ENCODE measurements at regions not wholly inside any gene's neighbourhood (a gene's known extent, or its start where the extent isn't known, plus 50 kb on each side); places are given as distances from the start of the nearest gene placed in this dataset.

DNA sequence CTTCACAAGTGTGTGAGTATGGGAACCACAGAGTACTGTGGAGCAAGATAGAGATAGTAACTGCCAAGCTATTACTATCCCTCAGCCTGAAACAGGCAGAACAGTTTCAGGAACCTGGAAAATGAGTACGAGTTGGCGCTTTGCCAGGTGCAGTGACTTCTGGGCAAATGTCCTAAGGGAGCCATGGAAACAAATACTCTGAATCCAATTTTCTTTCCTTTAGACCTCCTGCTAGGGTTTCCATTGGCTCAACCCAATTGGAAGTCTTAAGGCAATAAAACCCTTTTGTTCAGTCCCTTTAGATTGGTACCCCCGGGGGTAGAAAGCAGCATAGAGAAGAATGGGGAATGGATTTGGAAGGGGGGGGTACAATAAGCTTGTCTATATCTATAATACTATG is 205.0 kb upstream of the EPHA7 start:
- H3K4me1 ChIP-seq = no peaks in the 10 kb centered on the region
- no peaks in the 10 kb centered on the region for H3K36me3 ChIP-seq
- H3K27ac ChIP-seq = no peak overlapping the region
- intact Hi-C loops (cut with DNase I; ENCODE audit: low total_unique reads) (no loop called here), in situ Hi-C loops (cut with MboI; ENCODE audit: low sequenced_read_pairs in 4 of 4) (no loop called here)
- H3K4me3 ChIP-seq = no peak overlapping the region
- DNase-seq (no peak), ATAC-seq (no peak)
- no peaks in the 10 kb centered on the region for H3K27me3 ChIP-seq
- H3K9me3 ChIP-seq = no peaks in the 10 kb centered on the region
- no peak for TF ChIP-seq POLR2A (IDR thresholded peaks at IDR 0.05)
- TF ChIP-seq, protein P1, sequence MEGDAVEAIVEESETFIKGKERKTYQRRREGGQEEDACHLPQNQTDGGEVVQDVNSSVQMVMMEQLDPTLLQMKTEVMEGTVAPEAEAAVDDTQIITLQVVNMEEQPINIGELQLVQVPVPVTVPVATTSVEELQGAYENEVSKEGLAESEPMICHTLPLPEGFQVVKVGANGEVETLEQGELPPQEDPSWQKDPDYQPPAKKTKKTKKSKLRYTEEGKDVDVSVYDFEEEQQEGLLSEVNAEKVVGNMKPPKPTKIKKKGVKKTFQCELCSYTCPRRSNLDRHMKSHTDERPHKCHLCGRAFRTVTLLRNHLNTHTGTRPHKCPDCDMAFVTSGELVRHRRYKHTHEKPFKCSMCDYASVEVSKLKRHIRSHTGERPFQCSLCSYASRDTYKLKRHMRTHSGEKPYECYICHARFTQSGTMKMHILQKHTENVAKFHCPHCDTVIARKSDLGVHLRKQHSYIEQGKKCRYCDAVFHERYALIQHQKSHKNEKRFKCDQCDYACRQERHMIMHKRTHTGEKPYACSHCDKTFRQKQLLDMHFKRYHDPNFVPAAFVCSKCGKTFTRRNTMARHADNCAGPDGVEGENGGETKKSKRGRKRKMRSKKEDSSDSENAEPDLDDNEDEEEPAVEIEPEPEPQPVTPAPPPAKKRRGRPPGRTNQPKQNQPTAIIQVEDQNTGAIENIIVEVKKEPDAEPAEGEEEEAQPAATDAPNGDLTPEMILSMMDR (IDR thresholded peaks at IDR 0.05 in 4 of 5, conservative IDR thresholded peaks at IDR 0.05 in 1 of 5) = no peak

DNA sequence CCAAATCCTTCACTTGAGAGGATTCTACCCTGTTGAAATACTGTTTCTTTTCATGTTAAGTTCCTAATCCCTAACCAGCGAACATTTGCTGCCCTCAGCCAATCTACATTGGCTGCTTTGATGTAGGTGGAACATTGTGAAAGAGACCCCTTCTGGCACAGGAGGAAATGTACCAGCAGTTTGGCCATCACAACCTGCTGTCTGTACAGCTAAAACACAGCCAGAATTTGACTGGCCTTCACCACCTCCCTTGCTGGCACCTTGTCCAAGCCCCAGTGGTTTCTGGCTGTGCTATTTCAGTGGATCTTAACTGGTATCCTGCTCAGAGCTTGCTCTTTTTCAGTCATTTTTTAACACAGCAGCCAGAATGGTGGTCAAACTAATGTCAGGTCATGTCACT is 202.1 kb upstream of the EPHA7 start:
- no peaks in the 10 kb centered on the region for H3K4me1 ChIP-seq
- intact Hi-C loops (cut with DNase I; ENCODE audit: low total_unique reads) (no loop called here), in situ Hi-C loops (cut with MboI; ENCODE audit: low sequenced_read_pairs in 4 of 4) (no loop called here)
- no peaks in the 10 kb centered on the region for H3K9me3 ChIP-seq
- TF ChIP-seq, protein P1 (IDR thresholded peaks at IDR 0.05 in 4 of 5, conservative IDR thresholded peaks at IDR 0.05 in 1 of 5) = no peak
- no peak for TF ChIP-seq POLR2A (IDR thresholded peaks at IDR 0.05)
- H3K4me3 ChIP-seq = no peak overlapping the region
- no peaks in the 10 kb centered on the region for H3K27me3 ChIP-seq
- H3K27ac ChIP-seq = no peak overlapping the region
- DNase-seq = no peak
- no peak for ATAC-seq
- no peaks in the 10 kb centered on the region for H3K36me3 ChIP-seq

DNA sequence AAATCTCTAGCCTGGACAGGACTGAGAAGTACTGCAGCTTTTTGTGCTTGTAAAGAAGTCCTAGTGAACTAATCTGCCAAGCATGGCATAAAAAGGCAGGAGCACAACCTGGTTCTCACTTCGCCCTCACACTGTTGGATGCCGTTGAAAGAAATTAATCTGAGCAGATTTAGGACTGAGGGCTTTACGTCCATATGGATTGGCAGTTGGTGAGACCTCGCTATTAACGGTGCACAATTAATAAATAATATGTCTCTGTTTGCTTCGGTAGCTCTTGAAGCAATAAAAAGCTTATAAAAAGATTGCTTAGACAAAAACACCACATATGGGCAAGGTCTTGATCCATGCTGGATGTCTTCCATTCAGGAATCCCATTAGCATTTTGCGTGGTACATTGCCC is 185.6 kb upstream of the EPHA7 start:
- in situ Hi-C loops (cut with MboI; ENCODE audit: low sequenced_read_pairs in 4 of 4) (no loop called here), intact Hi-C loops (cut with DNase I; ENCODE audit: low total_unique reads) (no loop called here)
- ATAC-seq (no peak), DNase-seq (no peak)
- Histone ChIP-seq H3K9me3 (no peaks in the 10 kb centered on the region), H3K4me1 (no peaks in the 10 kb centered on the region), H3K36me3 (no peaks in the 10 kb centered on the region), H3K27ac (no peak overlapping the region), H3K4me3 (no peak overlapping the region), H3K27me3 (no peaks in the 10 kb centered on the region)
- TF ChIP-seq POLR2A (IDR thresholded peaks at IDR 0.05) = no peak
- TF ChIP-seq, protein P1 (IDR thresholded peaks at IDR 0.05 in 4 of 5, conservative IDR thresholded peaks at IDR 0.05 in 1 of 5) = no peak

DNA sequence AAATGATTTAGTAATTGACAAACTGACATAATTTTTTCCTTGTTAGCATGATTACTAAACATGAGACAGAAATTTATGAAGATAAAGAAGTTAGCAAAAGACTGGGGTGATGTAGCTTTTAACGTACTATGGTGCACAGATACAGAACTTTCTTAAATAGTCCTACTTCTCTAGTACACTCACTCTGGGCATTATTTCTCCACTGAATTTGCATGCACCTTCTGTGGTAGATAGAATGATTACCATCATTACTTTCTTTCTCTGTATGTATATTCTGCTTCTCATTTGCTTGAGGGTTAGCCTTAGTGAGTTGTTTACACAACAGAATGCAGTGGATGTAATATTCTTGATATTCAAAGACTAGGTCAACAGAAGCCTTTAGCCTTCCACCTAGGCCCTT is 173.1 kb upstream of the EPHA7 start:
- intact Hi-C loops (cut with DNase I; ENCODE audit: low total_unique reads) (no loop called here), in situ Hi-C loops (cut with MboI; ENCODE audit: low sequenced_read_pairs in 4 of 4) (no loop called here)
- Histone ChIP-seq H3K27ac (no peak overlapping the region), H3K4me1 (no peaks in the 10 kb centered on the region), H3K9me3 (no peaks in the 10 kb centered on the region), H3K4me3 (no peak overlapping the region), H3K36me3 (no peaks in the 10 kb centered on the region), H3K27me3 (no peaks in the 10 kb centered on the region)
- ATAC-seq (no peak), DNase-seq (no peak)
- no peak for TF ChIP-seq POLR2A (IDR thresholded peaks at IDR 0.05)
- TF ChIP-seq, protein P1 (IDR thresholded peaks at IDR 0.05 in 4 of 5, conservative IDR thresholded peaks at IDR 0.05 in 1 of 5) = no peak

DNA sequence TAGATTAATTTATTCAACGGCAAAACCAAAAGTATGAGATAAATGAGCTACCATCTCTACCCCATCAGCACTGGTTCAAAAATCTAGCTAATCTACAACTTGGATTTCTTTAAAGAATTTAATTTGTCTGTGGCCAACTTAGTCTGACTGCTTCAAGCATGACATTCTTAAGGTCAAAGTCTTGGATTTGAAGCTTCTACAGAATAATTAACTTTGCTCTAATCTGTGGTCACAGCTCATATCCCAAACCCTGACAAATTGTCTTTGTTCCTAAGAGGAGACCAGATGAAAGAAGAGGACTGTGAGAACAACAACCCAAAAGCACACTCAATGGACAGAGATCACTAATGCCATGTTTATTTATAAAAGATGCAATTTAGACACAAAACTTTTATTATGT is 166.9 kb upstream of the EPHA7 start:
- no peak for TF ChIP-seq POLR2A (IDR thresholded peaks at IDR 0.05)
- TF ChIP-seq, protein P1 (IDR thresholded peaks at IDR 0.05 in 4 of 5, conservative IDR thresholded peaks at IDR 0.05 in 1 of 5) = no peak
- intact Hi-C loops (cut with DNase I; ENCODE audit: low total_unique reads) (no loop called here), in situ Hi-C loops (cut with MboI; ENCODE audit: low sequenced_read_pairs in 4 of 4) (no loop called here)
- no peak overlapping the region for H3K27ac ChIP-seq
- no peak for ATAC-seq
- H3K36me3 ChIP-seq = no peaks in the 10 kb centered on the region
- no peak overlapping the region for H3K4me3 ChIP-seq
- no peaks in the 10 kb centered on the region for H3K27me3 ChIP-seq
- H3K4me1 ChIP-seq = no peaks in the 10 kb centered on the region
- no peak for DNase-seq
- no peaks in the 10 kb centered on the region for H3K9me3 ChIP-seq

All from gastrocnemius medialis (tissue), 4 donors.